ENCODE measurements at regions not wholly inside any gene's neighbourhood (a gene's known extent, or its start where the extent isn't known, plus 50 kb on each side); places are given as distances from the start of the nearest gene placed in this dataset.

- ATAC-seq, result no peak
- TF ChIP-seq ZNF565 (CRISPR knock-in tag; conservative IDR thresholded peaks at IDR 0.05; ENCODE audit: low read depth) (no peak), POU6F1 (CRISPR knock-in tag; IDR thresholded peaks at IDR 0.05; ENCODE audit: borderline replicate concordance, low read depth) (no peak), RARB (CRISPR knock-in tag; IDR thresholded peaks at IDR 0.05) (no peak), ZFP30 (CRISPR knock-in tag; IDR thresholded peaks at IDR 0.05) (no peak), ZFP3 (CRISPR knock-in tag; IDR thresholded peaks at IDR 0.05) (no peak), TOX (CRISPR knock-in tag; IDR thresholded peaks at IDR 0.05; ENCODE audit: borderline replicate concordance) (no peak), ZNF8 (CRISPR knock-in tag; IDR thresholded peaks at IDR 0.05) (no peak), CREB5 (CRISPR knock-in tag; IDR thresholded peaks at IDR 0.05; ENCODE audit: low read depth) (no peak), ZC3H10 (CRISPR knock-in tag; IDR thresholded peaks at IDR 0.05) (no peak), TCF4 (CRISPR knock-in tag; IDR thresholded peaks at IDR 0.05; ENCODE audit: borderline replicate concordance) (no peak), GLIS3 (CRISPR knock-in tag; IDR thresholded peaks at IDR 0.05) (no peak), CSRNP3 (CRISPR knock-in tag; IDR thresholded peaks at IDR 0.05) (no peak), ESRRG (CRISPR knock-in tag; IDR thresholded peaks at IDR 0.05) (no peak), SNAI2 (CRISPR knock-in tag; IDR thresholded peaks at IDR 0.05) (no peak), TSHZ2 (CRISPR knock-in tag; IDR thresholded peaks at IDR 0.05) (no peak), PATZ1 (CRISPR knock-in tag; IDR thresholded peaks at IDR 0.05; ENCODE audit: borderline replicate concordance) (no peak), ISL1 (CRISPR knock-in tag; IDR thresholded peaks at IDR 0.05) (no peak), ARNTL (CRISPR knock-in tag; IDR thresholded peaks at IDR 0.05; ENCODE audit: borderline replicate concordance, low read depth) (no peak)
These were observed 51.9 kb upstream of the NMUR2 start for GRCh38 chr5:152456815-152457443.

- TF ChIP-seq BACH2 (CRISPR knock-in tag; IDR thresholded peaks at IDR 0.05; ENCODE audit: borderline replicate concordance) (no peak), CSDC2 (CRISPR knock-in tag; IDR thresholded peaks at IDR 0.05) (no peak), OSR1 (CRISPR knock-in tag; IDR thresholded peaks at IDR 0.05) (no peak), PPARA (CRISPR knock-in tag; IDR thresholded peaks at IDR 0.05; ENCODE audit: borderline replicate concordance) (no peak), POU6F1 (CRISPR knock-in tag; IDR thresholded peaks at IDR 0.05; ENCODE audit: borderline replicate concordance, low read depth) (no peak), ZC3H10 (CRISPR knock-in tag; IDR thresholded peaks at IDR 0.05) (no peak), ZNF8 (CRISPR knock-in tag; IDR thresholded peaks at IDR 0.05) (no peak), GLIS3 (CRISPR knock-in tag; IDR thresholded peaks at IDR 0.05) (no peak), RARB (CRISPR knock-in tag; IDR thresholded peaks at IDR 0.05) (no peak)
- no peak for ATAC-seq
These were observed 57.1 kb upstream of the NMUR2 start for GRCh38 chr5:152462021-152462721.
